GM20431 (cell line): ENCODE measurements at regions not wholly inside any gene's neighbourhood (a gene's known extent, or its start where the extent isn't known, plus 50 kb on each side); places are given as distances from the start of the nearest gene placed in this dataset.

ENCODE experiments used
- in situ Hi-C: fragments of 300-500 bp; cut with MseI, MboI; formaldehyde crosslinking; loops from one replicate; pipeline ENCODE4 v1.15.0; 2020; ENCODE audit warnings: low sequenced_read_pairs; ENCODE audit not compliant: unreplicated experiment

- in situ Hi-C loops, result no loop called here
Measured at GRCh38 chr16:55039511-55039910, 108.8 kb downstream of the IRX5 start.

- in situ Hi-C loops, result no loop called here
Measured at GRCh38 chr16:55039931-55040330, 109.3 kb downstream of the IRX5 start.

- in situ Hi-C loops, result no loop called here
Measured at GRCh38 chr16:55040366-55041086, 109.9 kb downstream of the IRX5 start.

- in situ Hi-C loops, result no loop called here
Measured at GRCh38 chr16:55041540-55042234, 111.0 kb downstream of the IRX5 start.

GRCh38 chr16:55042556-55043432 lies 112.1 kb downstream of the IRX5 start:
- in situ Hi-C loops, result no loop called here

- in situ Hi-C loops, result no loop called here
Measured at GRCh38 chr16:55043499-55043898, 112.8 kb downstream of the IRX5 start.

GRCh38 chr16:55044201-55044975 lies 113.7 kb downstream of the IRX5 start:
- in situ Hi-C loops, result no loop called here

GRCh38 chr16:55045329-55045728 lies 114.7 kb downstream of the IRX5 start:
- in situ Hi-C loops, result no loop called here

- in situ Hi-C loops, result no loop called here
Measured at GRCh38 chr16:55045756-55046460, 115.2 kb downstream of the IRX5 start.

- in situ Hi-C loops, result no loop called here
Measured at GRCh38 chr16:55046513-55046912, 115.8 kb downstream of the IRX5 start.

GRCh38 chr16:55046916-55047315 lies 116.3 kb downstream of the IRX5 start:
- in situ Hi-C loops, result no loop called here

- in situ Hi-C loops, result no loop called here
Measured at GRCh38 chr16:55047331-55047730, 116.7 kb downstream of the IRX5 start.

- in situ Hi-C loops, result no loop called here
Measured at GRCh38 chr16:55047903-55048497, 117.3 kb downstream of the IRX5 start.

- in situ Hi-C loops, result no loop called here
Measured at GRCh38 chr16:55048745-55049144, 118.1 kb downstream of the IRX5 start.

- in situ Hi-C loops, result no loop called here
Measured at GRCh38 chr16:55051571-55052347, 121.1 kb downstream of the IRX5 start.

GRCh38 chr16:55052348-55052734 lies 121.7 kb downstream of the IRX5 start:
- in situ Hi-C loops, result no loop called here

- in situ Hi-C loops, result no loop called here
Measured at GRCh38 chr16:55052741-55053415, 122.2 kb downstream of the IRX5 start.

GRCh38 chr16:55055262-55055661 lies 124.6 kb downstream of the IRX5 start:
- in situ Hi-C loops, result no loop called here
